ENCODE measurements at regions not wholly inside any gene's neighbourhood (a gene's known extent, or its start where the extent isn't known, plus 50 kb on each side); places are given as distances from the start of the nearest gene placed in this dataset.

DNA sequence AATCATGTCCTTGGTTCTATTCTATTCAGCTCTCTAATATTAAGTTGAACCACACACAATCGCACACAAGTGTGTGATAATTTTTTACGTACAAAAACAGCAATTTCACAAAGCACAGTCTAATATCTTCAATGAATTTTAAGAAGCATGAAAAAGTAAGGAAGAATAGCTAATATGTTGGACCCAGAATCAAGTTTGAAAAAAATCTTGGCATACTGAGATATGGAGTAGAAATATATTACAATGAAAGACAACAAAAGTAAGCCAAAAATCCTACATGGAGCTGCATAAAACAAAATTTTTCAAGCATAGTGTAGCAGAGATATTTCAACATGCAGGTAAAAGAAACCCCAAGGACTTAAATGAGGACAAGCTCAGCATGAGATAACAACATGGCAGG lies 219.1 kb upstream of the RND3 start:
- Histone ChIP-seq H3K4me2 (ENCODE audit: low read length) (no peak overlapping the region), H2AFZ (ENCODE audit: low read length) (no peak overlapping the region), H3K27me3 (ENCODE audit: insufficient read depth, low read length) (no peaks in the 10 kb centered on the region), H3K27ac (ENCODE audit: low read depth, low read length, poor library complexity, severe bottlenecking) (no peak overlapping the region), H3K79me2 (ENCODE audit: insufficient read depth, low read length) (no peaks in the 10 kb centered on the region), H3K4me3 (ENCODE audit: low read depth, low read length, poor library complexity, severe bottlenecking) (no peak overlapping the region), H3K9me3 (ENCODE audit: low read length) (no peaks in the 10 kb centered on the region), H3K36me3 (ENCODE audit: insufficient read depth, low read length) (no peaks in the 10 kb centered on the region), H3K4me1 (ENCODE audit: insufficient read depth, low read length, severe bottlenecking) (no peaks in the 10 kb centered on the region), H3K9ac (ENCODE audit: low read length) (no peak overlapping the region), H3K9me2 (ENCODE audit: low read depth, low read length) (no peaks in the 10 kb centered on the region), H3F3A (ENCODE audit: insufficient read depth, low read length) (no peaks in the 10 kb centered on the region), H4K20me1 (ENCODE audit: insufficient read depth, low read length) (no peaks in the 10 kb centered on the region)
- TF ChIP-seq EZH2 (IDR thresholded peaks at IDR 0.05; ENCODE audit: borderline replicate concordance, low read length) (no peak), CTCF (IDR thresholded peaks at IDR 0.05; ENCODE audit: low read length) (no peak)

- TF ChIP-seq EZH2 (IDR thresholded peaks at IDR 0.05; ENCODE audit: borderline replicate concordance, low read length) (no peak), CTCF (IDR thresholded peaks at IDR 0.05; ENCODE audit: low read length) (no peak)
- Histone ChIP-seq H2AFZ (ENCODE audit: low read length) (no peak overlapping the region), H3K4me2 (ENCODE audit: low read length) (no peak overlapping the region), H3K9me2 (ENCODE audit: low read depth, low read length) (no peaks in the 10 kb centered on the region), H3K36me3 (ENCODE audit: insufficient read depth, low read length) (no peaks in the 10 kb centered on the region), H4K20me1 (ENCODE audit: insufficient read depth, low read length) (no peaks in the 10 kb centered on the region), H3K4me1 (ENCODE audit: insufficient read depth, low read length, severe bottlenecking) (no peaks in the 10 kb centered on the region), H3K27ac (ENCODE audit: low read depth, low read length, poor library complexity, severe bottlenecking) (no peak overlapping the region), H3F3A (ENCODE audit: insufficient read depth, low read length) (no peaks in the 10 kb centered on the region), H3K79me2 (ENCODE audit: insufficient read depth, low read length) (no peaks in the 10 kb centered on the region), H3K27me3 (ENCODE audit: insufficient read depth, low read length) (no peaks in the 10 kb centered on the region), H3K4me3 (ENCODE audit: low read depth, low read length, poor library complexity, severe bottlenecking) (no peak overlapping the region), H3K9me3 (ENCODE audit: low read length) (no peaks in the 10 kb centered on the region), H3K9ac (ENCODE audit: low read length) (no peak overlapping the region)
Measured at GRCh38 chr2:150705767-150706166, 218.3 kb upstream of the RND3 start.

GRCh38 chr2:150705357-150705756 lies 217.9 kb upstream of the RND3 start:
- H3K9me3 ChIP-seq (ENCODE audit: low read length) = no peaks in the 10 kb centered on the region
- H3K27me3 ChIP-seq (ENCODE audit: insufficient read depth, low read length) = no peaks in the 10 kb centered on the region
- H3F3A ChIP-seq (ENCODE audit: insufficient read depth, low read length) = no peaks in the 10 kb centered on the region
- no peak overlapping the region for H3K27ac ChIP-seq (ENCODE audit: low read depth, low read length, poor library complexity, severe bottlenecking)
- TF ChIP-seq CTCF (IDR thresholded peaks at IDR 0.05; ENCODE audit: low read length) (no peak), EZH2 (IDR thresholded peaks at IDR 0.05; ENCODE audit: borderline replicate concordance, low read length) (no peak)
- no peaks in the 10 kb centered on the region for H3K9me2 ChIP-seq (ENCODE audit: low read depth, low read length)
- H3K4me2 ChIP-seq (ENCODE audit: low read length) = no peak overlapping the region
- H2AFZ ChIP-seq (ENCODE audit: low read length) = no peak overlapping the region
- H3K4me1 ChIP-seq (ENCODE audit: insufficient read depth, low read length, severe bottlenecking) = no peaks in the 10 kb centered on the region
- H3K9ac ChIP-seq (ENCODE audit: low read length) = no peak overlapping the region
- no peaks in the 10 kb centered on the region for H4K20me1 ChIP-seq (ENCODE audit: insufficient read depth, low read length)
- no peak overlapping the region for H3K4me3 ChIP-seq (ENCODE audit: low read depth, low read length, poor library complexity, severe bottlenecking)
- no peaks in the 10 kb centered on the region for H3K79me2 ChIP-seq (ENCODE audit: insufficient read depth, low read length)
- no peaks in the 10 kb centered on the region for H3K36me3 ChIP-seq (ENCODE audit: insufficient read depth, low read length)
